HG03060 (cell line): ENCODE measurements at regions not wholly inside any gene's neighbourhood (a gene's known extent, or its start where the extent isn't known, plus 50 kb on each side); places are given as distances from the start of the nearest gene placed in this dataset.

Experiments used
- ATAC-seq: cut with Tn5 transposase; IDR thresholded peaks from one replicate; pipeline ENCODE4 v1.9.1; 2021; ENCODE audit warnings: low read depth, moderate number of reproducible peaks; ENCODE audit not compliant: unreplicated experiment

- ATAC-seq, result no peak
Measured at GRCh38 chr1:219292999-219293398, 119.3 kb downstream of the LYPLAL1 start.

GRCh38 chr1:219292341-219292740 lies 118.7 kb downstream of the LYPLAL1 start:
- ATAC-seq, result no peak

GRCh38 chr1:219289171-219289570 lies 115.5 kb downstream of the LYPLAL1 start:
- no peak for ATAC-seq

GRCh38 chr1:219283541-219283940 lies 109.9 kb downstream of the LYPLAL1 start:
- ATAC-seq, result no peak

- no peak for ATAC-seq
Measured at GRCh38 chr1:219281831-219282230, 108.2 kb downstream of the LYPLAL1 start.

- ATAC-seq, result no peak
Measured at GRCh38 chr1:219279017-219279770, 105.5 kb downstream of the LYPLAL1 start.

- ATAC-seq, result no peak
Measured at GRCh38 chr1:219278288-219278687, 104.6 kb downstream of the LYPLAL1 start.

- ATAC-seq, result no peak
Measured at GRCh38 chr1:219277304-219278105, 103.8 kb downstream of the LYPLAL1 start.

- no peak for ATAC-seq
Measured at GRCh38 chr1:219276049-219276738, 102.5 kb downstream of the LYPLAL1 start.

- no peak for ATAC-seq
Measured at GRCh38 chr1:219273088-219273686, 99.5 kb downstream of the LYPLAL1 start.

- ATAC-seq, result no peak
Measured at GRCh38 chr1:219271818-219272535, 98.3 kb downstream of the LYPLAL1 start.

GRCh38 chr1:219269171-219269570 lies 95.5 kb downstream of the LYPLAL1 start:
- no peak for ATAC-seq

- no peak for ATAC-seq
Measured at GRCh38 chr1:219266524-219266923, 92.8 kb downstream of the LYPLAL1 start.

GRCh38 chr1:219265026-219265515 lies 91.4 kb downstream of the LYPLAL1 start:
- no peak for ATAC-seq

- no peak for ATAC-seq
Measured at GRCh38 chr1:219264561-219264960, 90.9 kb downstream of the LYPLAL1 start.
